ENCODE measurements at regions not wholly inside any gene's neighbourhood (a gene's known extent, or its start where the extent isn't known, plus 50 kb on each side); places are given as distances from the start of the nearest gene placed in this dataset.

DNA sequence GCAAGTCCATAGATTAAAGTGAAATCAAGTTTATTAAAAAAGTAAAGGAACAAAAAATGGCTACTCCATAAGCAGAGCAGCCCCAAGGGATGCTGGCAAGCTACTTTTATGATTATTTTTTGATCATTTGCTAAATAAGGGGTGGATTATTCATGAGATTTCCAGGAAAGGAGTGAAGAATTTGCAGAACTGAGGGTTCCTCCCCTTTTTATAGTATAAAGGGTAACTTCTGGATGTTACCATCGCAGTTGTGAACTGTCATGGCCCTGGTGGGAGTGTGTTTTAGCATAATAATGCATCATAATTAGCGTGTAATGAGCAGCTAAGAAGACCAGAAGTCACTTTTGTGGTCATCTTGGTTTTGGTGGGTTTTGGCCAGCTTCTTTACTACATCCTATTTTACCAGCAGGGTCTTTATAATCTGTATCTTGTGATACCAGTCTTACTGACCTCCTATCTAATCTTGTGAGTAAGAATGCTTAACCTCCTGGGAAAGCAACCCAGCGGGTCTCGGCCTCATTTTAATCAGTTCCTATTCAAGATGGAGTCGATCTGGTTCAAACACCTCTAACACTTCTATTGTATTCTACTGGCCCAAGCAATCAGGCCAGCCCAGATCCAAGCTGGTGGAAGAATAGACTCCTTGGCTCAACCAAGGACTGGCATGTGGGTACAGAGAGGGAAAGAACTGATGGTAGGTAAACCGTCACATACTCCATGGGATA, 87.9 kb upstream of the NPSR1 start:
- ChIA-PET CTCF (no interaction called here), POLR2A (no interaction called here)
- Mint-ChIP-seq H3K36me3 (peaks cover 6% of the 10 kb centered on the region), H3K4me1 (peaks cover 16% of the 10 kb centered on the region), H3K4me3 (no peak overlapping the region), H3K27ac (no peak overlapping the region), H3K9me3 (peaks cover 14% of the 10 kb centered on the region), H3K27me3 (ENCODE audit: low read depth) (peaks cover 3% of the 10 kb centered on the region)
- TF ChIP-seq FOXP1 (CRISPR knock-in tag; IDR thresholded peaks at IDR 0.05; ENCODE audit: borderline replicate concordance) (no peak), SMAD3 (CRISPR knock-in tag; IDR thresholded peaks at IDR 0.05; ENCODE audit: borderline replicate concordance) (no peak), ELF4 (CRISPR knock-in tag; IDR thresholded peaks at IDR 0.05; ENCODE audit: low read depth) (no peak)
- TF ChIP-seq, protein P1, sequence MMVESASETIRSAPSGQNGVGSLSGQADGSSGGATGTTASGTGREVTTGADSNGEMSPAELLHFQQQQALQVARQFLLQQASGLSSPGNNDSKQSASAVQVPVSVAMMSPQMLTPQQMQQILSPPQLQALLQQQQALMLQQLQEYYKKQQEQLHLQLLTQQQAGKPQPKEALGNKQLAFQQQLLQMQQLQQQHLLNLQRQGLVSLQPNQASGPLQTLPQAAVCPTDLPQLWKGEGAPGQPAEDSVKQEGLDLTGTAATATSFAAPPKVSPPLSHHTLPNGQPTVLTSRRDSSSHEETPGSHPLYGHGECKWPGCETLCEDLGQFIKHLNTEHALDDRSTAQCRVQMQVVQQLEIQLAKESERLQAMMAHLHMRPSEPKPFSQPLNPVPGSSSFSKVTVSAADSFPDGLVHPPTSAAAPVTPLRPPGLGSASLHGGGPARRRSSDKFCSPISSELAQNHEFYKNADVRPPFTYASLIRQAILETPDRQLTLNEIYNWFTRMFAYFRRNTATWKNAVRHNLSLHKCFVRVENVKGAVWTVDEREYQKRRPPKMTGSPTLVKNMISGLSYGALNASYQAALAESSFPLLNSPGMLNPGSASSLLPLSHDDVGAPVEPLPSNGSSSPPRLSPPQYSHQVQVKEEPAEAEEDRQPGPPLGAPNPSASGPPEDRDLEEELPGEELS (CRISPR knock-in tag; IDR thresholded peaks at IDR 0.05): no peak
- TF ChIP-seq, protein P2, sequence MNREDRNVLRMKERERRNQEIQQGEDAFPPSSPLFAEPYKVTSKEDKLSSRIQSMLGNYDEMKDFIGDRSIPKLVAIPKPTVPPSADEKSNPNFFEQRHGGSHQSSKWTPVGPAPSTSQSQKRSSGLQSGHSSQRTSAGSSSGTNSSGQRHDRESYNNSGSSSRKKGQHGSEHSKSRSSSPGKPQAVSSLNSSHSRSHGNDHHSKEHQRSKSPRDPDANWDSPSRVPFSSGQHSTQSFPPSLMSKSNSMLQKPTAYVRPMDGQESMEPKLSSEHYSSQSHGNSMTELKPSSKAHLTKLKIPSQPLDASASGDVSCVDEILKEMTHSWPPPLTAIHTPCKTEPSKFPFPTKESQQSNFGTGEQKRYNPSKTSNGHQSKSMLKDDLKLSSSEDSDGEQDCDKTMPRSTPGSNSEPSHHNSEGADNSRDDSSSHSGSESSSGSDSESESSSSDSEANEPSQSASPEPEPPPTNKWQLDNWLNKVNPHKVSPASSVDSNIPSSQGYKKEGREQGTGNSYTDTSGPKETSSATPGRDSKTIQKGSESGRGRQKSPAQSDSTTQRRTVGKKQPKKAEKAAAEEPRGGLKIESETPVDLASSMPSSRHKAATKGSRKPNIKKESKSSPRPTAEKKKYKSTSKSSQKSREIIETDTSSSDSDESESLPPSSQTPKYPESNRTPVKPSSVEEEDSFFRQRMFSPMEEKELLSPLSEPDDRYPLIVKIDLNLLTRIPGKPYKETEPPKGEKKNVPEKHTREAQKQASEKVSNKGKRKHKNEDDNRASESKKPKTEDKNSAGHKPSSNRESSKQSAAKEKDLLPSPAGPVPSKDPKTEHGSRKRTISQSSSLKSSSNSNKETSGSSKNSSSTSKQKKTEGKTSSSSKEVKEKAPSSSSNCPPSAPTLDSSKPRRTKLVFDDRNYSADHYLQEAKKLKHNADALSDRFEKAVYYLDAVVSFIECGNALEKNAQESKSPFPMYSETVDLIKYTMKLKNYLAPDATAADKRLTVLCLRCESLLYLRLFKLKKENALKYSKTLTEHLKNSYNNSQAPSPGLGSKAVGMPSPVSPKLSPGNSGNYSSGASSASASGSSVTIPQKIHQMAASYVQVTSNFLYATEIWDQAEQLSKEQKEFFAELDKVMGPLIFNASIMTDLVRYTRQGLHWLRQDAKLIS (CRISPR knock-in tag; IDR thresholded peaks at IDR 0.05; ENCODE audit: borderline replicate concordance): no peak
- TF ChIP-seq, protein P3, sequence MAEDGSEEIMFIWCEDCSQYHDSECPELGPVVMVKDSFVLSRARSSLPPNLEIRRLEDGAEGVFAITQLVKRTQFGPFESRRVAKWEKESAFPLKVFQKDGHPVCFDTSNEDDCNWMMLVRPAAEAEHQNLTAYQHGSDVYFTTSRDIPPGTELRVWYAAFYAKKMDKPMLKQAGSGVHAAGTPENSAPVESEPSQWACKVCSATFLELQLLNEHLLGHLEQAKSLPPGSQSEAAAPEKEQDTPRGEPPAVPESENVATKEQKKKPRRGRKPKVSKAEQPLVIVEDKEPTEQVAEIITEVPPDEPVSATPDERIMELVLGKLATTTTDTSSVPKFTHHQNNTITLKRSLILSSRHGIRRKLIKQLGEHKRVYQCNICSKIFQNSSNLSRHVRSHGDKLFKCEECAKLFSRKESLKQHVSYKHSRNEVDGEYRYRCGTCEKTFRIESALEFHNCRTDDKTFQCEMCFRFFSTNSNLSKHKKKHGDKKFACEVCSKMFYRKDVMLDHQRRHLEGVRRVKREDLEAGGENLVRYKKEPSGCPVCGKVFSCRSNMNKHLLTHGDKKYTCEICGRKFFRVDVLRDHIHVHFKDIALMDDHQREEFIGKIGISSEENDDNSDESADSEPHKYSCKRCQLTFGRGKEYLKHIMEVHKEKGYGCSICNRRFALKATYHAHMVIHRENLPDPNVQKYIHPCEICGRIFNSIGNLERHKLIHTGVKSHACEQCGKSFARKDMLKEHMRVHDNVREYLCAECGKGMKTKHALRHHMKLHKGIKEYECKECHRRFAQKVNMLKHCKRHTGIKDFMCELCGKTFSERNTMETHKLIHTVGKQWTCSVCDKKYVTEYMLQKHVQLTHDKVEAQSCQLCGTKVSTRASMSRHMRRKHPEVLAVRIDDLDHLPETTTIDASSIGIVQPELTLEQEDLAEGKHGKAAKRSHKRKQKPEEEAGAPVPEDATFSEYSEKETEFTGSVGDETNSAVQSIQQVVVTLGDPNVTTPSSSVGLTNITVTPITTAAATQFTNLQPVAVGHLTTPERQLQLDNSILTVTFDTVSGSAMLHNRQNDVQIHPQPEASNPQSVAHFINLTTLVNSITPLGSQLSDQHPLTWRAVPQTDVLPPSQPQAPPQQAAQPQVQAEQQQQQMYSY (CRISPR knock-in tag; IDR thresholded peaks at IDR 0.05): no peak
- TF ChIP-seq, protein P4, sequence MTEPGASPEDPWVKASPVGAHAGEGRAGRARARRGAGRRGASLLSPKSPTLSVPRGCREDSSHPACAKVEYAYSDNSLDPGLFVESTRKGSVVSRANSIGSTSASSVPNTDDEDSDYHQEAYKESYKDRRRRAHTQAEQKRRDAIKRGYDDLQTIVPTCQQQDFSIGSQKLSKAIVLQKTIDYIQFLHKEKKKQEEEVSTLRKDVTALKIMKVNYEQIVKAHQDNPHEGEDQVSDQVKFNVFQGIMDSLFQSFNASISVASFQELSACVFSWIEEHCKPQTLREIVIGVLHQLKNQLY (CRISPR knock-in tag; IDR thresholded peaks at IDR 0.05): no peak
- TF ChIP-seq, protein P5, sequence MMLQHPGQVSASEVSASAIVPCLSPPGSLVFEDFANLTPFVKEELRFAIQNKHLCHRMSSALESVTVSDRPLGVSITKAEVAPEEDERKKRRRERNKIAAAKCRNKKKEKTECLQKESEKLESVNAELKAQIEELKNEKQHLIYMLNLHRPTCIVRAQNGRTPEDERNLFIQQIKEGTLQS (CRISPR knock-in tag; conservative IDR thresholded peaks at IDR 0.05): no peak
- TF ChIP-seq, protein P6, sequence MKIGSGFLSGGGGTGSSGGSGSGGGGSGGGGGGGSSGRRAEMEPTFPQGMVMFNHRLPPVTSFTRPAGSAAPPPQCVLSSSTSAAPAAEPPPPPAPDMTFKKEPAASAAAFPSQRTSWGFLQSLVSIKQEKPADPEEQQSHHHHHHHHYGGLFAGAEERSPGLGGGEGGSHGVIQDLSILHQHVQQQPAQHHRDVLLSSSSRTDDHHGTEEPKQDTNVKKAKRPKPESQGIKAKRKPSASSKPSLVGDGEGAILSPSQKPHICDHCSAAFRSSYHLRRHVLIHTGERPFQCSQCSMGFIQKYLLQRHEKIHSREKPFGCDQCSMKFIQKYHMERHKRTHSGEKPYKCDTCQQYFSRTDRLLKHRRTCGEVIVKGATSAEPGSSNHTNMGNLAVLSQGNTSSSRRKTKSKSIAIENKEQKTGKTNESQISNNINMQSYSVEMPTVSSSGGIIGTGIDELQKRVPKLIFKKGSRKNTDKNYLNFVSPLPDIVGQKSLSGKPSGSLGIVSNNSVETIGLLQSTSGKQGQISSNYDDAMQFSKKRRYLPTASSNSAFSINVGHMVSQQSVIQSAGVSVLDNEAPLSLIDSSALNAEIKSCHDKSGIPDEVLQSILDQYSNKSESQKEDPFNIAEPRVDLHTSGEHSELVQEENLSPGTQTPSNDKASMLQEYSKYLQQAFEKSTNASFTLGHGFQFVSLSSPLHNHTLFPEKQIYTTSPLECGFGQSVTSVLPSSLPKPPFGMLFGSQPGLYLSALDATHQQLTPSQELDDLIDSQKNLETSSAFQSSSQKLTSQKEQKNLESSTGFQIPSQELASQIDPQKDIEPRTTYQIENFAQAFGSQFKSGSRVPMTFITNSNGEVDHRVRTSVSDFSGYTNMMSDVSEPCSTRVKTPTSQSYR (CRISPR knock-in tag; IDR thresholded peaks at IDR 0.05): no peak
- DNase-seq (ENCODE audit: low spot score) (no peak), ATAC-seq (no peak)

DNA sequence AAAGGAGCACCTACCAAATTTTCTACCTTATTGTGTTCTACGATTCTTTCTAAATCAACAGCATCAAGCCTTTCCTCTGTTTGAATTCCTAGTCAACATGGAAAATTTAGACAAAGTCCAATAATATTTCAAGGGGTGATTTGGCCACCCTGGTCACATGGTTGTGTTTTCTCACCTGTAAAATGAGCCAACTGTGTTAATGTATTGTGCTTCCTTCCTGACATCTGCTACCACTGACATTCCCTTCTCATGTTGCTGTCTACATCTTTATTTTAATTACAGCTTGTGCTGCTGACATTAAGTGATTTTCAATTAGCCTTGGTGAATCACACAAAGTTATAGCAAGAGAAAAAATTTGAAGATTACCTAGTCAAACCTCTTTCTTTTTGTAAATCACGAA, 83.0 kb upstream of the NPSR1 start:
- H3K36me3 Mint-ChIP-seq: peaks cover 26% of the 10 kb centered on the region
- peaks cover 12% of the 10 kb centered on the region for H3K27me3 Mint-ChIP-seq (ENCODE audit: low read depth)
- no peak overlapping the region for H3K27ac Mint-ChIP-seq
- H3K9me3 Mint-ChIP-seq: peaks cover 51% of the 10 kb centered on the region
- no peak for DNase-seq (ENCODE audit: low spot score)
- ChIA-PET CTCF (no interaction called here), POLR2A (no interaction called here)
- H3K4me3 Mint-ChIP-seq: no peak overlapping the region
- H3K4me1 Mint-ChIP-seq: no peaks in the 10 kb centered on the region
- ATAC-seq: no peak
- TF ChIP-seq, protein P7, sequence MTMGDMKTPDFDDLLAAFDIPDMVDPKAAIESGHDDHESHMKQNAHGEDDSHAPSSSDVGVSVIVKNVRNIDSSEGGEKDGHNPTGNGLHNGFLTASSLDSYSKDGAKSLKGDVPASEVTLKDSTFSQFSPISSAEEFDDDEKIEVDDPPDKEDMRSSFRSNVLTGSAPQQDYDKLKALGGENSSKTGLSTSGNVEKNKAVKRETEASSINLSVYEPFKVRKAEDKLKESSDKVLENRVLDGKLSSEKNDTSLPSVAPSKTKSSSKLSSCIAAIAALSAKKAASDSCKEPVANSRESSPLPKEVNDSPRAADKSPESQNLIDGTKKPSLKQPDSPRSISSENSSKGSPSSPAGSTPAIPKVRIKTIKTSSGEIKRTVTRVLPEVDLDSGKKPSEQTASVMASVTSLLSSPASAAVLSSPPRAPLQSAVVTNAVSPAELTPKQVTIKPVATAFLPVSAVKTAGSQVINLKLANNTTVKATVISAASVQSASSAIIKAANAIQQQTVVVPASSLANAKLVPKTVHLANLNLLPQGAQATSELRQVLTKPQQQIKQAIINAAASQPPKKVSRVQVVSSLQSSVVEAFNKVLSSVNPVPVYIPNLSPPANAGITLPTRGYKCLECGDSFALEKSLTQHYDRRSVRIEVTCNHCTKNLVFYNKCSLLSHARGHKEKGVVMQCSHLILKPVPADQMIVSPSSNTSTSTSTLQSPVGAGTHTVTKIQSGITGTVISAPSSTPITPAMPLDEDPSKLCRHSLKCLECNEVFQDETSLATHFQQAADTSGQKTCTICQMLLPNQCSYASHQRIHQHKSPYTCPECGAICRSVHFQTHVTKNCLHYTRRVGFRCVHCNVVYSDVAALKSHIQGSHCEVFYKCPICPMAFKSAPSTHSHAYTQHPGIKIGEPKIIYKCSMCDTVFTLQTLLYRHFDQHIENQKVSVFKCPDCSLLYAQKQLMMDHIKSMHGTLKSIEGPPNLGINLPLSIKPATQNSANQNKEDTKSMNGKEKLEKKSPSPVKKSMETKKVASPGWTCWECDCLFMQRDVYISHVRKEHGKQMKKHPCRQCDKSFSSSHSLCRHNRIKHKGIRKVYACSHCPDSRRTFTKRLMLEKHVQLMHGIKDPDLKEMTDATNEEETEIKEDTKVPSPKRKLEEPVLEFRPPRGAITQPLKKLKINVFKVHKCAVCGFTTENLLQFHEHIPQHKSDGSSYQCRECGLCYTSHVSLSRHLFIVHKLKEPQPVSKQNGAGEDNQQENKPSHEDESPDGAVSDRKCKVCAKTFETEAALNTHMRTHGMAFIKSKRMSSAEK (CRISPR knock-in tag; IDR thresholded peaks at IDR 0.05; ENCODE audit: borderline replicate concordance): no peak
- no peak for TF ChIP-seq JUN (CRISPR knock-in tag; IDR thresholded peaks at IDR 0.05)
- no peak for TF ChIP-seq SOX15 (CRISPR knock-in tag; IDR thresholded peaks at IDR 0.05)
- TF ChIP-seq, protein P8, sequence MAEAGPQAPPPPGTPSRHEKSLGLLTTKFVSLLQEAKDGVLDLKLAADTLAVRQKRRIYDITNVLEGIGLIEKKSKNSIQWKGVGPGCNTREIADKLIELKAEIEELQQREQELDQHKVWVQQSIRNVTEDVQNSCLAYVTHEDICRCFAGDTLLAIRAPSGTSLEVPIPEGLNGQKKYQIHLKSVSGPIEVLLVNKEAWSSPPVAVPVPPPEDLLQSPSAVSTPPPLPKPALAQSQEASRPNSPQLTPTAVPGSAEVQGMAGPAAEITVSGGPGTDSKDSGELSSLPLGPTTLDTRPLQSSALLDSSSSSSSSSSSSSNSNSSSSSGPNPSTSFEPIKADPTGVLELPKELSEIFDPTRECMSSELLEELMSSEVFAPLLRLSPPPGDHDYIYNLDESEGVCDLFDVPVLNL (CRISPR knock-in tag; IDR thresholded peaks at IDR 0.05; ENCODE audit: borderline replicate concordance, low read depth): no peak
- no peak for TF ChIP-seq TEAD4 (CRISPR knock-in tag; IDR thresholded peaks at IDR 0.05)
